Kidney epithelial cell (primary cell): ENCODE measurements at regions not wholly inside any gene's neighbourhood (a gene's known extent, or its start where the extent isn't known, plus 50 kb on each side); places are given as distances from the start of the nearest gene placed in this dataset.

ENCODE experiments used
- DNase-seq: peaks from one replicate; pipeline ENCODE4 v3.0.0-alpha.2; 2010; ENCODE audit warnings: low read depth
- H3K27me3 ChIP-seq: 2 replicates; pipeline ENCODE4 v1.6.0; 2011; ENCODE audit warnings: low read length; ENCODE audit not compliant: control insufficient read depth, insufficient read depth
- H3K36me3 ChIP-seq: 2 replicates; pipeline ENCODE4 v1.5.1; 2011; ENCODE audit warnings: low read length; ENCODE audit not compliant: control insufficient read depth, insufficient read depth
- H3K4me3 ChIP-seq: 2 replicates; pipeline ENCODE4 v1.5.1; 2011; ENCODE audit warnings: low read depth, mild to moderate bottlenecking, control low read depth, low read length
- TF ChIP-seq, protein P1 (sequence below): IDR thresholded peaks from 2 replicates; pipeline ENCODE4 v1.5.1; 2011; ENCODE audit warnings: mild to moderate bottlenecking, moderate library complexity, low read length, control low read depth, inconsistent platforms; ENCODE audit not compliant: insufficient read depth, poor library complexity, severe bottlenecking

DNA sequence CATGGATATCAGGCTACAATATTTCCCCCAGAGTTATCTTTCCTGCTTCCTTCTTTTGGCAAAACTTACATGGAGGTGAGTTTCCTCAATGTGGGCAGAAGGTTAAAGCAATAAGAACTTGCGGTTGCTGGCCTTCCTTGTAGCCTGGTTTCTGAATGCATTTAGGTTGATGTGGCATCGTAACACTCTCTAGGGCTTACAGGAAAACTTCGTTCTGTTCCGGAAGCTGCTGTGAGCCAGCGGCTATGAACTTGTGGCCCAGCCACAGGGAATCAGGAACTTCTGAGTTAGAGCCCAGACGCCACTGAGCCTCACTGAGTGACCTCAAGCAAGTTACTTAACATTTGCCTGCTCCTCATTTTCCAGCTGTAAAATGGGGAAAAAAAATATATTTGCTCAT, 623.4 kb upstream of the ADAMTS5 start:
- H3K27me3 ChIP-seq, result no peaks in the 10 kb centered on the region

DNA sequence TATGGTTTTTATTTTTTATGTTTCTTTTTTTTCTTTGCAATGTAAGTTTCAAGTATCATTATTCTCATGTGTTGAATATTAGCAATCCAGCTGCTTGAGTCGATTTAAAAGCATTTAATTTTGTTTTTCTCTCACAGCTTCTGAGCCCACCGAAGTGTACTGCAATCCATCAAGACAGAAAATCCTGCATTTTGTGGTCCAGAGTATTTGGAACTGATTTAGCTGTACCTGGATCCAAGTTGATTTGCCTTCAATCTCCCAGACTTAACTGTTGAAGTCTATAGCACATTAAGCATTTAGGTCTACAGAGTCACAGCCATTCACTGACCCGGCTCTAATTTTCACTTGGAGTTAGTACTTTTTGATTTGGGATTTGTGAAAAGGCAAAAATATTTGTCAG, 622.9 kb upstream of the ADAMTS5 start:
- DNase-seq, result no peak
- TF ChIP-seq, protein P1, sequence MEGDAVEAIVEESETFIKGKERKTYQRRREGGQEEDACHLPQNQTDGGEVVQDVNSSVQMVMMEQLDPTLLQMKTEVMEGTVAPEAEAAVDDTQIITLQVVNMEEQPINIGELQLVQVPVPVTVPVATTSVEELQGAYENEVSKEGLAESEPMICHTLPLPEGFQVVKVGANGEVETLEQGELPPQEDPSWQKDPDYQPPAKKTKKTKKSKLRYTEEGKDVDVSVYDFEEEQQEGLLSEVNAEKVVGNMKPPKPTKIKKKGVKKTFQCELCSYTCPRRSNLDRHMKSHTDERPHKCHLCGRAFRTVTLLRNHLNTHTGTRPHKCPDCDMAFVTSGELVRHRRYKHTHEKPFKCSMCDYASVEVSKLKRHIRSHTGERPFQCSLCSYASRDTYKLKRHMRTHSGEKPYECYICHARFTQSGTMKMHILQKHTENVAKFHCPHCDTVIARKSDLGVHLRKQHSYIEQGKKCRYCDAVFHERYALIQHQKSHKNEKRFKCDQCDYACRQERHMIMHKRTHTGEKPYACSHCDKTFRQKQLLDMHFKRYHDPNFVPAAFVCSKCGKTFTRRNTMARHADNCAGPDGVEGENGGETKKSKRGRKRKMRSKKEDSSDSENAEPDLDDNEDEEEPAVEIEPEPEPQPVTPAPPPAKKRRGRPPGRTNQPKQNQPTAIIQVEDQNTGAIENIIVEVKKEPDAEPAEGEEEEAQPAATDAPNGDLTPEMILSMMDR, result no peak
- Histone ChIP-seq H3K36me3 (no peaks in the 10 kb centered on the region), H3K4me3 (no peak overlapping the region), H3K27me3 (no peaks in the 10 kb centered on the region)

More for the DNA sequence above, 623.4 kb upstream of the ADAMTS5 start:
- TF ChIP-seq, protein P1, result no peak
- Histone ChIP-seq H3K4me3 (no peak overlapping the region), H3K36me3 (no peaks in the 10 kb centered on the region)
- no peak for DNase-seq

DNA sequence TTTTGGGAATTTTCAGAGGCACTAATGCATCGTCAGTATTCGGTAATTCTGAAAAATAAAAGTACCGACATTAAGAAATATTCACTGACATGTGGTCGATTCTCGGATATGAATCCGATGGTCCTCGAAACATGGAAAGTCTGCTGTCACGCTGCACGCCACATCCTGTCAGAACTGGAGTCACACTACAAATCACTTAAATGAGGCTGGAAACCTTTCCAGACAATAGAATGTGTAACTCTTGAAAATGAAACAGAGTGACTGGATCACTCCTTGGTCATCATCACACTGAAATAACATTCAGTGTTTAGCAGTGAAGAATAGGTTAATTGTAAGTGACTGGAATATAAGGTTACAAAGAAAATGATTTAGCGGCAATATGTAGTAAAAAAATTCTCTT, 620.1 kb upstream of the ADAMTS5 start:
- DNase-seq, result no peak
- no peaks in the 10 kb centered on the region for H3K27me3 ChIP-seq

DNA sequence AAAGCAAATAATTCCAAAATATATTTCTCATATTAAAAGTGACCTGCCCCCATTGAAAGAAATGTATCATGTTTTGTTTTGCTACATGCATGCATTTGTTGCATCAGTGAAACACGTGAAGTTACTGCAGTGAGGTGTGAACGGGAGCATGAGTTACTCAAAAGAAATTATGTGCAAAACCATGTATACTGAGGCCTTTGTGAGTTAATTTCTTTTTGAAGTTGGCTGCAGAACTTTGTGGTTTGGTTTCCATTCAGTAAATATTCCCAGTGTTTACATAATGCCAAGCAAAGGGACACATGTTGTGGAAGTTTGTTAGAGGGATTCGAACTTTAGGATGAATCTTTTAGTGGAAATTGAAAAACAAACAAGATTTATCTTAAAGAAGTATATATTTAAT, 619.4 kb upstream of the ADAMTS5 start:
- Histone ChIP-seq H3K4me3 (no peak overlapping the region), H3K27me3 (no peaks in the 10 kb centered on the region), H3K36me3 (no peaks in the 10 kb centered on the region)
- TF ChIP-seq, protein P1, result no peak
- DNase-seq, result no peak

More for the DNA sequence above, 620.1 kb upstream of the ADAMTS5 start:
- no peaks in the 10 kb centered on the region for H3K36me3 ChIP-seq
- TF ChIP-seq, protein P1, result no peak
- no peak overlapping the region for H3K4me3 ChIP-seq

DNA sequence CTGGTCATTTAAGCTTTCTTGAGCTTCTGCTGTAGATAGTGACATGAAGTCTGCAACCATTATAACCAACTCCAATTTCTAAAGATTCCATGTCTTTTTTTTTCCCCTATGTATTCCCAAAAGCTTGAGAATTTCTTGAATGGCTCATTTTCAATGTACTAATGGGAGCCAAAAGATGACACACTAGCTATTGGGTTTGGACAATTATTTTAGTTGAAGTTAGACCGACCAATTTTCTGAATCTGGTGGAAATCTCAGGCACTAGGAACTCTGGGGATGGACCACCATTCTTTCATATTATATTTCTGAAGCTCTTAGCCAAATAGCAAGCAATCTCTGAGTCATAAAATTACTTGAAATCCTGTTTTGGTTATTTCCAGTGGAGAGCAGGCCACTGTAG, 617.4 kb upstream of the ADAMTS5 start:
- TF ChIP-seq, protein P1, result no peak
- no peak for DNase-seq
- Histone ChIP-seq H3K36me3 (no peaks in the 10 kb centered on the region), H3K4me3 (no peak overlapping the region), H3K27me3 (no peaks in the 10 kb centered on the region)

DNA sequence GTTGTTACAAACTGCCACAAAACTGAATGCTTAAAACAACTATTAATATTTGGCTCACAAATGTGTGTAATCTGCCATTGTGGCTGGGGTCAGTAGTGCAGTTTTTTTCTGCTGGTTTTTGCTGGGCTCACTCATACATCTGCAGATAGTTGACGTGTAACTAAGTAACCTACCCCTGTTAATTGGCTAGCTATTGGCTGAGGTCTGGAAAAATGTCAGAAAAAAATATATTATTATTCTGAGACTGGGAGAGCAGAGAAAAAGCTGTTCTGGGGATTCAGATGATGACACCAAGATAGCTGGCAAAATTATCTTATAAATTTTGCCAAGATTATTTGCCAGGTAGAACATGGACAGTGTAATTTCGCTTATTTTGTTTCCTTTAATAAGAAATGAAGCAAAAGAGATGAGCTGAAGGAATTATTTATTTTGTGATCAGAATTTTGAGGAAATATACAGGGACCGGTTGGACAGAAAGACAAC, 616.1 kb upstream of the ADAMTS5 start:
- H3K4me3 ChIP-seq, result no peak overlapping the region

More for the DNA sequence above, 616.1 kb upstream of the ADAMTS5 start:
- Histone ChIP-seq H3K27me3 (no peaks in the 10 kb centered on the region), H3K36me3 (no peaks in the 10 kb centered on the region)
- TF ChIP-seq, protein P1, result no peak
- DNase-seq, result no peak
